Ascending aorta (tissue), 2 donors: ENCODE measurements at regions not wholly inside any gene's neighbourhood (a gene's known extent, or its start where the extent isn't known, plus 50 kb on each side); places are given as distances from the start of the nearest gene placed in this dataset.

Experiments
- DNase-seq, 2 donors: peaks; one replicate each; pipeline ENCODE4 v3.0.0-alpha.2; 2019; ENCODE audit warnings: low spot score in 2 of 2
- H3K27ac ChIP-seq, 2 donors: fragments of 200-600 bp; sonication (generic); one replicate each; pipeline ENCODE4 v1.5.1; 2016 to 2017; ENCODE audit warnings: mild to moderate bottlenecking in 1 of 2
- H3K27me3 ChIP-seq: fragments of 200-600 bp; sonication (generic); one replicate; pipeline ENCODE4 v1.5.1; 2017
- H3K36me3 ChIP-seq, 2 donors: fragments of 200-600 bp; sonication (generic); one replicate each; pipeline ENCODE4 v1.5.1; 2016
- H3K4me1 ChIP-seq, 2 donors: fragments of 200-600 bp; sonication (generic); one replicate each; pipeline ENCODE4 v1.5.1; 2016 to 2017; ENCODE audit warnings: mild to moderate bottlenecking in 1 of 2
- H3K4me3 ChIP-seq, 2 donors: fragments of 200-600 bp; sonication (generic); one replicate each; pipeline ENCODE4 v1.5.1; 2016 to 2017; ENCODE audit warnings: mild to moderate bottlenecking in 1 of 2
- H3K9me3 ChIP-seq, 2 donors: fragments of 200-600 bp; sonication (generic); one replicate each; pipeline ENCODE4 v1.5.1; 2016
- intact Hi-C: fragments of 100-400 bp; cut with DNase I; formaldehyde crosslinking; loops from one replicate; pipeline ENCODE4 v1.15.1; 2023
- TF ChIP-seq, protein P1 (sequence below), 3 experiments: fragments of 200-600 bp in 2 of 3; fragments of 450-650 bp in 1 of 3; sonication (generic) in 2 of 3; IDR thresholded peaks; one replicate each; pipeline ENCODE4 v1.5.1; 2016 to 2019; ENCODE audit warnings: antibody characterized with exemption in 3 of 3, mild to moderate bottlenecking in 1 of 3, moderate library complexity in 1 of 3

DNA sequence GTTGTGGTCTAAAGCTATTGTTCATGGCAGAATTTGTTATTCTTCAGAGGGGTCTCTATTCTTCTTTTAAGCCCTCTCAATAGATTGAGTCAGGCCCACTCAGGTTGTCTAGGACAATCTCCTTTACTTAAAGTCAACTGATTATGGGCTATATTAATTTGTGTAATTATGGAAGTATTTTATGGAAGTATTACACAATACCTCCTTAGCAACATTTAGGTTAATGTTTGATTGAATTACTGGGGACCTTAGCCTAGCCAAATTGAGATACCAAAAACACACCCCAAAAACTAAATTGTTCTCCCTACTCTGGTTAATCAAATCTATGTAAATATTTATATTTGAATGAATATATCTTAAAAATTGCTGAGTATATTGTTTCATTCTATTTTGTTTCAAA, 347.1 kb upstream of the GRIN3A start:
- TF ChIP-seq, protein P1, sequence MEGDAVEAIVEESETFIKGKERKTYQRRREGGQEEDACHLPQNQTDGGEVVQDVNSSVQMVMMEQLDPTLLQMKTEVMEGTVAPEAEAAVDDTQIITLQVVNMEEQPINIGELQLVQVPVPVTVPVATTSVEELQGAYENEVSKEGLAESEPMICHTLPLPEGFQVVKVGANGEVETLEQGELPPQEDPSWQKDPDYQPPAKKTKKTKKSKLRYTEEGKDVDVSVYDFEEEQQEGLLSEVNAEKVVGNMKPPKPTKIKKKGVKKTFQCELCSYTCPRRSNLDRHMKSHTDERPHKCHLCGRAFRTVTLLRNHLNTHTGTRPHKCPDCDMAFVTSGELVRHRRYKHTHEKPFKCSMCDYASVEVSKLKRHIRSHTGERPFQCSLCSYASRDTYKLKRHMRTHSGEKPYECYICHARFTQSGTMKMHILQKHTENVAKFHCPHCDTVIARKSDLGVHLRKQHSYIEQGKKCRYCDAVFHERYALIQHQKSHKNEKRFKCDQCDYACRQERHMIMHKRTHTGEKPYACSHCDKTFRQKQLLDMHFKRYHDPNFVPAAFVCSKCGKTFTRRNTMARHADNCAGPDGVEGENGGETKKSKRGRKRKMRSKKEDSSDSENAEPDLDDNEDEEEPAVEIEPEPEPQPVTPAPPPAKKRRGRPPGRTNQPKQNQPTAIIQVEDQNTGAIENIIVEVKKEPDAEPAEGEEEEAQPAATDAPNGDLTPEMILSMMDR (IDR thresholded peaks at IDR 0.05): no peak
- DNase-seq: no peak
- intact Hi-C loops: no loop called here
- Histone ChIP-seq H3K27me3 (no peaks in the 10 kb centered on the region), H3K27ac (no peak overlapping the region), H3K9me3 (no peaks in the 10 kb centered on the region), H3K4me1 (no peaks in the 10 kb centered on the region), H3K36me3 (no peaks in the 10 kb centered on the region), H3K4me3 (no peak overlapping the region)

DNA sequence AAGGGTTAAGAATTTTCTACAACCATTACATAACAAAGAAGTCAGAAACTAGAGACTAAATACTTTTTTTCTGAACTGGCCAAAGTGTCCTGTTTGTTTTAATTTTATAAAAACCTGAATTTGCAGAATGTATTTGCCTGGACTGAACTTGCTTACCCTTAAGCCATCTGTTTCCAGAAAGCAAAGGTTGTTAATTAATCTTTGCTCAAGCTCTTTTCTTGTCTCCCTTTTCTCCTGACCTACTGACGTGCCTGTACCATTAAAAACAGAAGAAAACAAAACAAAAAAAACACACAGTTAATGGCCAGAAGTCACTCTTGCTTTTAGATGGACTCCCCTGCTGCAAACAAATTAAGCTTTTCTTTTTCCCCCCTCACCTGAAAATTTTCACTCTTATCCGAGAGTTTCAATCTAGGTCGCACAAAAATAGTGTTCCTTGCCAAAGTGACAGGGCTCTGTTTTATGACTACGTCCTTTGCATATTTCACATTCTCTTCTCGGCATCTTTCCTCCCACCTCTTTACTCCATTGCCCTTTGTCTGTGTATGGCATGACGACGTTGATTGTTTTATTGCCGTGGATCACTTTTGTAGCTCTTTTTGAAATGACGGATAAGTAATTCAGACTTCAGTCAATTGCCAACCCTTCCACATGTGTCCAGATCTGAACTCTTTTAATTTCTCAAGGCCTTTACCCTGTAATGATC, 333.8 kb upstream of the GRIN3A start:
- Histone ChIP-seq H3K4me1 (no peaks in the 10 kb centered on the region), H3K9me3 (no peaks in the 10 kb centered on the region), H3K27ac (no peak overlapping the region), H3K36me3 (no peaks in the 10 kb centered on the region), H3K4me3 (peak overlapping the region in 1 of 2 donors; percentile 14), H3K27me3 (no peaks in the 10 kb centered on the region)
- intact Hi-C loops: no loop called here
- no peak for DNase-seq
- TF ChIP-seq, protein P1 (IDR thresholded peaks at IDR 0.05): no peak

DNA sequence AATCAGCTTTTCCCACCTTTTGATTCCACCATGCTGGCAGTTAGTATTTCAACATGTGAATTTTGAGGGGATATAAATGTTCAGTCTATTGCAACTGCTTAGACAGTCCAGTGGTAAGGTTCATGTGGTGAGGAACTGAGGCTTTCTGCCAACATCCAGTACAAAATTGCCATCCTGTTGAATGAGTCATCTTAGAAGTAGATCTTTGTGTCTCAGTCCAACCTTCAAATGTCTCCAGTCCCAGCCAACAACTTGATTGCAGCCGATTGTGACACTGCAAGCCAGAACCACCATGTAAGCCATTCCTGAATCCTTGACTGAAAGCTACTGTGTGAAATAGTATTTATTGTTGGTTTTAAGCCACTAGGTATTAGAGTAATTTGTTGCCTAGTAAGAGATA, 331.5 kb upstream of the GRIN3A start:
- intact Hi-C loops: no loop called here
- TF ChIP-seq, protein P1 (IDR thresholded peaks at IDR 0.05): no peak
- H3K27ac ChIP-seq: no peak overlapping the region
- H3K9me3 ChIP-seq: no peaks in the 10 kb centered on the region
- no peak overlapping the region for H3K4me3 ChIP-seq
- H3K27me3 ChIP-seq: no peaks in the 10 kb centered on the region
- no peaks in the 10 kb centered on the region for H3K4me1 ChIP-seq
- no peaks in the 10 kb centered on the region for H3K36me3 ChIP-seq
- no peak for DNase-seq

DNA sequence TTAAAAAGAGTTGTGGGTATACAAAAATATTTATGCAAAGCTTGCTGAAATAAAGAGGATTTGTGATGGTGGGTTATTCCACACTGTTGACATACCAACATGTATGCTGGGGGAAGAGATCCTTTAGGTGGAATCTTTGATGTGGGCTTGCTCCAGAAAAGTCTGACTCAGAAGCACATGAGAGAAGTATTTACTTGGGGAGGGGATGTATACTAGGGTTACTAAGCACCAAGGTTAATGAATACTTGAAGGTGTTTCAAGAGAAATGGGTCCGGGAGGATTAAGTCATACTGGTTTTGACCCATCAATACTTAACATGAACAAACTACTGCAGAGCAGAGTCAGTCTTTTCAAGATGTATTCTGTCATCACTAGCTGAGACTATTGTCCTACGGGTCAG, 316.4 kb upstream of the GRIN3A start:
- TF ChIP-seq, protein P1 (IDR thresholded peaks at IDR 0.05): no peak
- H3K9me3 ChIP-seq: no peaks in the 10 kb centered on the region

DNA sequence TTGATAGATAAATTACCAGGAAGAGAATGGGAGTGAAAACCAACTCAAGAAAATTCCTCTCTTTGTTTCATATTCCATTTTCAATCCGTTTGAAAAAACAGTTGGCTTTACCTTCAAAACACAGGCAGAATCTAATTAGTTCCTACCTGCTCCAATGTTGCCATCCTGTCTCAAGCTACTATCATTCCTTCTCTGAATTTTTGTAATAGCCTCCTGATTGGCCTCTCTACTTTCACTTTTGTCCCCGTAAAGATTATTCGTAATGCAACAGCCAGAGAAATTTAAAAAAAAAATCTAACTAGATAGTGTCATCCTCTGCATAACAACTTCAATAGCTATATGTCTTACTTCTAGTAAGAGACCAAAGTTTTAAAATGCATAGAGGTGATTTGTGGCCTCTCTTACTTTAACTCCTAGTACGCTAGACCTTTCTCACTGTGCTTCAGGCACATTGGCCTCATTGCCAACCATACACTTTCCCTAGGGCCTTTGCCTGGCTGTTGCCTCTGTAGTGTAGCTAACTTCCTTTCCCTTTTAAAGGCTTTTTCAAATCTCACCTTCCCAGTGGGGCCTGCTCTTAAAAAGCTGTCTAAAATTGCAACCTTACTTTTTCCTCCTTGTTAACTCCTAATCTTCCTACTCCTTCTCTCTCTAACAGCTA, 311.3 kb upstream of the GRIN3A start:
- Histone ChIP-seq H3K36me3 (no peaks in the 10 kb centered on the region), H3K27ac (no peak overlapping the region), H3K4me3 (peak overlapping the region in 1 of 2 donors; percentile 31), H3K27me3 (no peaks in the 10 kb centered on the region), H3K9me3 (no peaks in the 10 kb centered on the region), H3K4me1 (no peaks in the 10 kb centered on the region)
- DNase-seq: no peak
- intact Hi-C loops: no loop called here
- TF ChIP-seq, protein P1 (IDR thresholded peaks at IDR 0.05): no peak

More for the DNA sequence above, 316.4 kb upstream of the GRIN3A start:
- no peaks in the 10 kb centered on the region for H3K27me3 ChIP-seq
- intact Hi-C loops: no loop called here
- no peak overlapping the region for H3K27ac ChIP-seq
- DNase-seq: no peak
- H3K4me1 ChIP-seq: no peaks in the 10 kb centered on the region
- no peak overlapping the region for H3K4me3 ChIP-seq
- no peaks in the 10 kb centered on the region for H3K36me3 ChIP-seq
